Retina (tissue), 1 donor: ENCODE measurements at regions not wholly inside any gene's neighbourhood (a gene's known extent, or its start where the extent isn't known, plus 50 kb on each side); places are given as distances from the start of the nearest gene placed in this dataset.
"Not testable (repeated sequence)": the region's sequence is repeated elsewhere in the genome, so short reads cannot be mapped to it uniquely, and the experiment has no call there.

Source experiments
- DNase-seq: peaks from one replicate; pipeline ENCODE4 v3.0.0-alpha.2; 2016

GRCh38 chr1:238331557-238331956 is 440.8 kb upstream of the ZP4 start:
- DNase-seq: no peak

GRCh38 chr1:238329671-238330070 is 438.9 kb upstream of the ZP4 start:
- no peak for DNase-seq

GRCh38 chr1:238327033-238327432 is 436.3 kb upstream of the ZP4 start:
- not testable (repeated sequence) for DNase-seq

- not testable (repeated sequence) for DNase-seq
Observed at GRCh38 chr1:238326479-238326878, 435.8 kb upstream of the ZP4 start.

- DNase-seq: no peak
Observed at GRCh38 chr1:238324211-238324864, 433.6 kb upstream of the ZP4 start.

- no peak for DNase-seq
Observed at GRCh38 chr1:238323490-238323889, 432.8 kb upstream of the ZP4 start.

- DNase-seq: no peak
Observed at GRCh38 chr1:238319957-238320356, 429.2 kb upstream of the ZP4 start.

GRCh38 chr1:238318294-238319110 is 427.8 kb upstream of the ZP4 start:
- no peak for DNase-seq

GRCh38 chr1:238312969-238313368 is 422.2 kb upstream of the ZP4 start:
- DNase-seq: no peak

- no peak for DNase-seq
Observed at GRCh38 chr1:238306411-238306810, 415.7 kb upstream of the ZP4 start.

GRCh38 chr1:238302646-238303045 is 411.9 kb upstream of the ZP4 start:
- DNase-seq: no peak

GRCh38 chr1:238296371-238296770 is 405.6 kb upstream of the ZP4 start:
- DNase-seq: no peak

GRCh38 chr1:238293075-238293474 is 402.4 kb upstream of the ZP4 start:
- no peak for DNase-seq

- no peak for DNase-seq
Observed at GRCh38 chr1:238281418-238281817, 390.7 kb upstream of the ZP4 start.

- DNase-seq: no peak
Observed at GRCh38 chr1:238279694-238280380, 389.1 kb upstream of the ZP4 start.

GRCh38 chr1:238272145-238272544 is 381.4 kb upstream of the ZP4 start:
- no peak for DNase-seq

GRCh38 chr1:238265866-238266265 is 375.1 kb upstream of the ZP4 start:
- no peak for DNase-seq

- DNase-seq: no peak
Observed at GRCh38 chr1:238264951-238265350, 374.2 kb upstream of the ZP4 start.

GRCh38 chr1:238258510-238258909 is 367.8 kb upstream of the ZP4 start:
- no peak for DNase-seq

GRCh38 chr1:238257018-238257621 is 366.4 kb upstream of the ZP4 start:
- peak; percentile 31 for DNase-seq

GRCh38 chr1:238254935-238255334 is 364.2 kb upstream of the ZP4 start:
- no peak for DNase-seq

GRCh38 chr1:238252033-238252802 is 361.5 kb upstream of the ZP4 start:
- peak; percentile 43 for DNase-seq

- no peak for DNase-seq
Observed at GRCh38 chr1:238248356-238248755, 357.6 kb upstream of the ZP4 start.
